ENCODE measurements at regions not wholly inside any gene's neighbourhood (a gene's known extent, or its start where the extent isn't known, plus 50 kb on each side); places are given as distances from the start of the nearest gene placed in this dataset.

DNA sequence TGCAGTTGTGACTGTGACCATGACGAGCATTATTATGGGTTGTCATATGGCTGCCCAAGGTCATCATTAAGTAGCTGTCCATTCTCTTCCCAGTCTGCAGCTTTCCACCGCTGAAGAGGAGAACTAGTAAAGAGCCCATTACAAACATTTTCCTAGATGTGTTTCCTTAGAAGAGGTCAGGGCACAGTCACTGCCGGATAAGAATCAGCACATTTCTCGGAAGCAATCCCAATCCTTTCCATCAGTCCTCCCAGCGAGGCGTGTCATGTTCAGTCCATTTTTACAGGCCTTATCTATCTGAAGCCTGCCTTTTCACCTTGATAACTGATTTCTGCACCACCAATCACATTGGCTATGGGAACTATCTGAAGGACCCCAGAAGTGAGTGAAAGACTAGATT lies 319.9 kb upstream of the SLC14A2 start:
- in situ Hi-C loops (cut with MboI; ENCODE audit: low sequenced_read_pairs): no loop called here

DNA sequence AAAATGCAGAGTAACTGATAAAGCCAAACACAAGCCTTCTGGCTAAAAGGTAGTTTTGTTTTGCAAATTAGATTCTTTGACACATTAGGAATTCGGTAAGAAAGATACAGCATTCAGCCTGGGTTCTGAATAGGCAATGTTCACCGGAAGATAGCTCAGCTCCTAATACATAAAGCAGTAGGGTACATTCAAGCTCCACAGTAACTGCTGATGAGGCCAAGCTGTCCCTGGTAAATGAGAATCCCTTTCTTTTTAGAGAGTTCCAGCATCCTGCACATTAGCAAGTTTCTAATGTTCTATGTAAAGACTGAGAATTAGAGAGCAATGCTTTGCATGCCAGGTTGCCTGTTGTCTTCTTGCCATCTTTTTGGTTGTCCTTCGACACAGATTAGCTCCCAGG lies 316.3 kb upstream of the SLC14A2 start:
- in situ Hi-C loops (cut with MboI; ENCODE audit: low sequenced_read_pairs): no loop called here

DNA sequence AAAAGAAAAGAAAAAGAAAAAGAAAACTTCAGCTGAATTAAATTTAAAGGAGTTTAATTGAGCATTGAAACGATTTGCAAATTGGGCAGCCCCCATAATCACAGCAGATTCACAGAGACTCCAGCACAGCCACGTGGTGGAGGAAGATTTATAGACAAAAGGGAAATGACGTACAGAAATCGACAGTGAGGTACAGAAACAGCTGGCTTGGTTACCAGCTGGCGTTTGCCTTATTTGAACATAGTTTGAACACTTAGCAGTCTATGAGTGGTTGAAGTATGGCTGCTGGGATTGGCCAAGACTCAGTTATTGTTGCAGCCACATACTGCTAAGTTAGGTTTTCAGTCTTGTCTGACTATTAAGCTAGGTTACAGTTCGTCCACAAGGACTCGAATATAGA lies 312.2 kb upstream of the SLC14A2 start:
- in situ Hi-C loops (cut with MboI; ENCODE audit: low sequenced_read_pairs): no loop called here

DNA sequence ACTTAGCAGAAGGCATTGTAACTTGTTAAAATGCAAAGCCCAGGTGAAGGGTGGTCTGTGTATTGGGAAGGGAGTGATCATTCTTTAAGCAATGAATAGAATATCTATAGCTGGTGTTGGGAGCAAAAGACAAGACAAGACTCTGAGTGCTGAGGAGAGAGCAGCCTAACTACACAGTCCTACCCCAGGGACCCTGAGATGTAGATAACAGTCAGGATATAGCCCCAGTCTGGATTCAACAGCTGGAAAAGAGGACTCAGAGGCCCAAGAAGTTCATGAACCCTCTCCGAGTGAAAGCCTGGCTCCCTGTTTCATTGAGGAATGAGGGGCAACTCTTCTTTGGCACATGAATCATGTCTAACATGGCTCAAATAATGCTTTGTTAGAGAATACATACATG lies 310.7 kb upstream of the SLC14A2 start:
- in situ Hi-C loops (cut with MboI; ENCODE audit: low sequenced_read_pairs): no loop called here

DNA sequence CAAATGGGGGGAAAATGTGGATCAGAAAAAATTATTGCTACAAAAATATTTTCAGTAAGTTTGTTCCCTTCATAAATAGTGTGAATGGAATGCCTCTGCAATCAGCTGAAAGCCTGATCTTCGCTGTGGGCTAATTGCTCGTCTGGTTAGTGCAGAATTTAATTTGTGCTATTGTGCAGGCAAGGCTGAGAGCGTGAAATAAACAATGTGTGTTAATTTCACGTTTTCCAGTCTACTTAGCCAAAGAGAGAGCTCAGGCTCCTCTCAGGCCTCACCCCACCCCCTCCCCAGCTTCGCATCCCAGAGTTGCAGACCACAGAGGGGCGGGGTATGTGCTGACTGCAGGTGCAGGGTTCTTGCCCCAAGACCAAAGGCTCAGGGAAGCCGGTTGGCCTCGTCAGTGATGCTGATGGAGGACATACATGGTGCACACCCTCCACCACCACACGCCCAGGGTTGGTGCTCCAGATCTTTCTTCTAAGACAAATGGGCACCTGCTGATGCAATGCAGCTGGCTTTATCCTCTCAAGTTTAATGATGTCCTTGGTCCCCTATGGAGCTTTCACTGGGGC lies 302.6 kb upstream of the SLC14A2 start:
- in situ Hi-C loops (cut with MboI; ENCODE audit: low sequenced_read_pairs): no loop called here

DNA sequence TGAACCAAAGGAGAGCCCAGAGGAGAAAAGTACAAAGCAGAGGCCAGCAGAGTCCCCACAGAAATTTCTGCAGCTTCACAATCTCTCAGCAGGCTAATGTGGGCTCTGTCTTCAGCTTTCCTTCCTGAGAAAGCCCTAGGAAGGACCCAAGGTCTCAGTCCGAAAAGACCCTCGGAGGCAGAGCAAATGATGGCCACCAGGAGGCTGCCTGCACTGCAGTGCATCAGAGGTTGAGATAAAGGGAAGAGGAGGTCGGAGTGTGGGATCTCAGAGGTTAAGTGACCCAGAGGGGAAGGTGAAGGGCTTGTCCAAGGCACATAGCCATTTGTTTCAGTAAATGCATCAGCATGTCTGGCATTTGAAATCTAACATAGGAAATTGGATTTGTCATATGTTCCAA lies 299.1 kb upstream of the SLC14A2 start:
- in situ Hi-C loops (cut with MboI; ENCODE audit: low sequenced_read_pairs): no loop called here

DNA sequence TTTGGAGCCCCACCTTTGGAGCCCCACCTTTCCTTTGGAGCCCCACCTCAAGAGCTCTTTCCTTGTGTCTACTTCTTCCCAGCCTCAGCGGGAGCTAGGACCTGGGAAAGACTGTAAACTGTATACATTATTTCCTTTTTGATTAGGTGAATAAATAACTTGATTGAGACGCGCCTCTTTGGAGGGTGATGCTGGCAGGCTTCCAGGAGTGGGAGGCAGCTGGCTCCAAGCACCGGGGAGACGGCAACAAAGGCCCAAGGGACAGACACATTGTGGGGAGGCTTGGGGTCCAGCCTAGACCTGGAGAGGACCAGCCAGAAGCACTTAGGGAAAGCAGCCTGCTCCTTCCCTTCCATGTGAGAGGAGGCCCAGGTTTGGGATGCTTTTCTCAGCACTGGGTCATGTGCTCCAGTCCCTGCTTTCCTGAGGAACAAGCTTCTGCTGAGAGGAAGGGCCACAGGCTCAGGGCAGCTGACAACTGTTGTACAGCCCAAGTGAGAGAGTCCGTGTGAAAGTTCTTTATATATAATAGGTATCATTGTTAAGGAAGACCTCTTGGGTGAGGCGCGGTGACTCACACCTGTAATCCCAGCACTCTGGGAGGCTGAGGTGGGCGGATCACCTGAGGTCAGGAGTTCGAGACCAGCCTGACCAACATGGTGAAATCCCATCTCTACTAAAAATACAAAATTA lies 297.2 kb upstream of the SLC14A2 start:
- in situ Hi-C loops (cut with MboI; ENCODE audit: low sequenced_read_pairs): no loop called here

DNA sequence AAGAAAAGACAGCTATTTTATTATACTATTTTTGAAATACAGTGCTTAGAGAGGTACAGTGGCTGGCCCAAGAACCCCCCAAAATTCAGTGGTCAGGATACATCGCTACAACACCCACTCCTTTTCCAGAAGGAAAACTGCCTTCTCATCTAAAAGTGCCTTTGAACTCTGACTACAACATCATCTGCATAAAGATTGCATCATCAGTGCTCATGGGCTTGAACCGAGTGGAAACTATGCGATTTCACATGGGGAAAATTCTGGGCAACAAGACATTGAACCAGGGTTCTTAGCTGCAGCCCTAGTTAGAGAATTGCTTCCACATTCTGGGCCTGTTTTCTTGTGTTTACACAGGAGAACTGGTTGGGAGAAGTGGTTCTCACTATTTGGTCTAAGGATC lies 294.6 kb upstream of the SLC14A2 start:
- in situ Hi-C loops (cut with MboI; ENCODE audit: low sequenced_read_pairs): no loop called here

DNA sequence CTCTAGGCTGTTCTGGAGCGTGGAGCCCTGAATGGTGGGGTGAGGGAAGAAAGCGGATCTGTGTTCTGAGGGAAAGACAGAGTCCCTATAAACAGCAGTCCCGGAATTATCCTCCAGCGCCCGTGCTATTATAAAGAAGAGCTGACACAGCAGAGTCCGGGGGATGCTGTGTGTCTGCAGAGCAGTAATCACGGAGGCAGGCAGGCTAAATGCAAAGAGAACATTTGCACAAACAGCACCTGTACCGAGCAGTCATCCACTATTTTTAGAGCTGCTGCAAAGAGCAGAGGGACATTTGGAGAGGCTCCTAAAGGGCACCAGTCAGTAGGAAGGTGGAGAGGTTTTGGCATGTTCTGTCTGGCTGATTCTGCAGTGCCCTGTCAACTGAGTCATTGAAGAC lies 293.8 kb upstream of the SLC14A2 start:
- in situ Hi-C loops (cut with MboI; ENCODE audit: low sequenced_read_pairs): no loop called here

DNA sequence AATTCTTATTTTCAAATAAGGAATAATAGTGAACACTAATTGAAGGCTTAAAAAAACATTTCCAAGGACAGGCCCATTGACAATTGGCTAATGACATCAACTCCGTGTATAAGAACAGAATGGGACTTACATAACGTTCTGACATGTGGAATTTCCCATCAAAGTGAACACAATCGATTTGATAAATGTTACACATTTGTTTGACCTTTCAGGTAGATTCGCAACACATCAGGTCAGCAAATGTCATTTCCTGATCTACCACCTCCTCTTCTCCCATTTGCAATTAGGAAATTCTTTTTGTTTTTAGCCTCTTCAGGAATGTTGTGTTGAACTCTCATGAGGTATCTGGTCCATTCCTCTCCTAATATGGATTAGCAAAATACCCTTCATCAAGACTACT lies 292.9 kb upstream of the SLC14A2 start:
- in situ Hi-C loops (cut with MboI; ENCODE audit: low sequenced_read_pairs): no loop called here

DNA sequence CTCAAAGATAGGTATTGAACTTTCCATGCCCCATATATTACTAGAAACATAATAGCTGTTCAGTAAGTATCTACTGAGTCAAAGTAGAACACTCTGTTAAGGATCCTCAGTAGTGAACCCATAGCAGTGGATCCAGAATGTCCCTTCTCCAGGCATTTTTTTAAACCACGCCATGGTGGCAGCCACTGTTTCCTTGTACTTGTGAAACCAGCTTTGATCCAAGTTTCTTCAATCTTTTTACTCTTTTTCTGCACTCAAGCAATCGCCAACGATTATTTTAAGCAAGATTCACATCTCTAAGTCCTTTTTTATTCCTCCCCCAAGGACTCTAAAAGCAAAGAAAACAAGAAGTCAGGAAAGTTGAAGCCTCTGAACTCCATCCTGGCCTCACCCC lies 291.2 kb upstream of the SLC14A2 start:
- in situ Hi-C loops (cut with MboI; ENCODE audit: low sequenced_read_pairs): no loop called here

DNA sequence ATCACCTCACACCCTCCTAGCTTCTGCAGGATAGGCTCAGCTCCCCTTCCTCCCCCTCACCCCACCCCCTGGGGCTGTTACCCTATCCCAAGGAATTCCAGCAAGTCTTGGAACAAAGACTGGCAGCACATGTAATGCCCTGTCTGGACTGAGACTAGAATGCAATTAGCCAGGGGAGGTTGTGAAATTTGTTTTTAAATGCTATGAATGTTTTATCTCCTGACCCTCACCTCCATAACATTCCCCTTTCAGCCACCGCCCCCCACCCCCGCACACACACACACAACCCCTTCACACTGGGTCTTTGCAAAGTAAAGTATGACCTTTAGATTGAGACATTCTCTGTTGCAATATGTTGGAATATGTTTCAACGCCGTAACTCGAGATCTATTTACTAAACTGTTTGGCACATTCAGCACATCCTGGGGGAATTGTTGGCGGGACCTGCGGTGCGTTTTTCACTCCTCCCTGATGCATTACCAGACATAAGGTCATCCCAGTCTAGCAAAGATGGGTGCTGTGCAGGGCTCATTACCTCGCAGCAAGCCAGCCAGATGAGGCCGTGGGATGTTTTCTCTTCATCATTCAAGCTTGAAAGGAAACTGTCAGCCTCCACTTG lies 290.7 kb upstream of the SLC14A2 start:
- in situ Hi-C loops (cut with MboI; ENCODE audit: low sequenced_read_pairs): no loop called here

DNA sequence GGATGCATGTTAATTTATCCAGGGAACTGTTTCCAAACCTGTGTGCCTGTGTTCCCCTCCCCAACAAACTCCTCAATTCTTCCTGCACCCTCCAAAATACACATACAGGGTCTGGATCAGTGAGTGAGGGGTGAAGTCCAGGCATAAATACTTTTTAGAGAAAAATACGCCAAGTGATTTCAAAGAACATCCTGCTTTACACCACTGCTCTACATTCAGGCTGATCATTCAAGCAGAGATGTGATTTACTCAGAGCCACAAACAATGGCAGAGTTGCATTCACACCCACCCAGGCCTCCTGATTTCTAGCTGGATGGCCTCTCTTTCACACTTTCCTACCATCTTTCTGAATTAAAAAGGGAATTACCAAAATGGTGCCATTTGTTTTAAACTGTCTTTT lies 289.5 kb upstream of the SLC14A2 start:
- in situ Hi-C loops (cut with MboI; ENCODE audit: low sequenced_read_pairs): no loop called here

DNA sequence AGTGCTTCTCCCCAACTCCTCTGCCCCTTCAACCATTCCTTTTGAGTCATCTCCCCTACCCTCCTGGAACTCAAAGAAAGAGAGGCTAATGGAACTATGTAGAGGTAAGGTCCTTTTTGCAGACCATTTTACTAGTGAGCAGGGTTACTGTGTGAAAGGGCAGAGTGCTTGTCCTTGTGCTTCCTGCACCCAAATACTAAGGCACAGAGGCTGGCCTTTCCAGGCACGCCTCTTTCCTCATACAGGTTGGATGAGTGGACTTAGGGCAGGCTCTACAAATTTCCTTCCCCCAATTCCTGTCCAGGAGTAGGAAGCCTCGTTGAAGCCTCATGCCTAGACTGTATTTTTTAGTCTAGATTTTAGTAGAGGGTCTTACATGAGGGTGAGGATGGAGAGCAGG lies 288.8 kb upstream of the SLC14A2 start:
- in situ Hi-C loops (cut with MboI; ENCODE audit: low sequenced_read_pairs): no loop called here

DNA sequence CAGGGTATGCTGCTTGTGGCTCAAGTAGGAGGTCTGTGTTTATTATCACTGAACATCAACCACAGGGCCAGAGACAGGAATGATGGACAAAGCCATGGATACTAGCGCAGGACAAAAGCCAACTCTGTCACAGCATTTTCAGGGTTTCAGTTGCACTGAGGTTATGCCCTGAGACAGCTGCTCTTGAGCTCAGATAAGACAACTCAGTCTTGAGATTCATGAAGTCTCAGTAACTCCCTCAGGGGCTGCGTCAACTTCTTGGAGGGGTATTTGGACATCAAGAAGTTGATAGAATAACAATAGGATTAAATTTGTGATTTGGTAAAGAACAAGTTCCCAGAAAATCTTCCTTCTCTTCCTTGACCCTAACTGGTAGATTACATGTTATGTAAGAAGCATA lies 287.0 kb upstream of the SLC14A2 start:
- in situ Hi-C loops (cut with MboI; ENCODE audit: low sequenced_read_pairs): no loop called here

DNA sequence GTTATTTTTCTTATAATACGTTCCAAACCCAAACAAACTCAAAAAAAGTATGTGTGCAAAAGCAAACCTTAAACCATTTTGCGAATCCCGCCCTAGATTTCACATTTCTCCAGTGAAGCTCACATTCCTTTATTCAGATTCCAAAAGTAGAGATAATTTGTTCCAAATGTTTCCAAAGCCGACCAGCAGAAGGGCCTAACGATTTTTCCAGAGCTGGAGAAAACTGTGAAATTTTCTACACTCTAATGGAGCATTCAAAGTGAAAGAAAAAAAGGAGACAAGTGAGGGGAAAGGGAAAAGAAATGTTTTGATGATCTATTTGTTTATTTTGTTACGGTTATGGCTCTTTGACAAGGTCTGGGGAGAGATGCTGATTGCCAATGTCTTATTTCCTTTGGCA lies 286.5 kb upstream of the SLC14A2 start:
- in situ Hi-C loops (cut with MboI; ENCODE audit: low sequenced_read_pairs): no loop called here

DNA sequence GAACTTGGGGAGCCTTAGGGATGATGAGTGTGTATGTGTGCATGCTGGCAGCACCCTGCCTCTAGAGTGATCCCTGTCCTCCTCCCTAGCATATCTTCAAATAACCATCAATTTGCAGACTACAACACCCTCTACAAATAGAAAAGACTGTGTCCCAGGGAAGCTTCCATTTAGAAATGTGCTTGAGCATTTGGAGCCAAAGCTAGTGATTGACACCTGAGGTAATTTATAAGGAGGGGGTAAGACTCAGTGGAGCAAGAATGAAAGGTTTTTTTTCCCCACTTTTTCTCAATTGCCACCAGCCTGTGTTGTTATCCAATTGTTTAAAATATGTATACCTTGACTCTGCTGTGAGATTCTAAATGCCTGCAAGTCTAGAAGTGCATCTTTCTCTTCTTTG lies 286.0 kb upstream of the SLC14A2 start:
- in situ Hi-C loops (cut with MboI; ENCODE audit: low sequenced_read_pairs): no loop called here

DNA sequence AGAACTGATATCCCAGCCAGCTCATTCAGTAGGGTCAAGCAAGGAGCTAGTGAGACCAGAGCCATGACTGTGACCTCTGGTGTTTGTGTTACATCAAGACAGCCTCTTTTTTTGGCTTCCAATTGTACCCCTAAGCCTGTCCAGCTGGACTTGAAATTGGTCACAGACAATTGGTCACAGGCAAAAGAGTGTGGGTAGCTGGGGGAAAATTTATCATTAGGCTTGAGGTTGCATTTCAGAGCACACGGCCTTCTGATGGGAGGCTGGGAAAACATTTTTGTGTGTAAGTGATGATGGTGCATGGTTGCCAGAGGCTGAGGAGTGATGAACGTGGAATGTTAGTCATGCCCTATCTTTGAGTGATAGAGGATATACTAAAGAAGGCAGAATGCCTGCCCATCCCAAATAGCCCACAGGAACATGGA lies 285.1 kb upstream of the SLC14A2 start:
- in situ Hi-C loops (cut with MboI; ENCODE audit: low sequenced_read_pairs): no loop called here

DNA sequence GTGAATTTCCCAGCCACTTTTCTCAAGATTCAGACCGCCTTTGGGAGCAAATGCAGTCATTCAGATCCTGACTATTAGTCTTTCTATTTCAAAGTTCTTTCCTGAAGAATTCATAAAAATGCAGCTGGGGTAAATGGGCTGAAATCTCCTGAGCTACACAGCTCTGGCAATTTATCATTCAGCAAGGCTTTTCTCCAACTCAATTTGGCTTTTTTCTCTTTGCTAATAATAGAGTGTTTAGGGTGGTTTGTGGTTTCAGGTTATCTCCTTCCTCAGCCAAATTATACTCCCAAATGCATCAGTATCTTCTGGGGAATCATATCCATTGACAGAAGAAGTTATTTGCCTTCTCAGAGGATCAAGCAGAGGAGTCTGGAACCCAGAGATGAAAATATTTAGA lies 282.4 kb upstream of the SLC14A2 start:
- in situ Hi-C loops (cut with MboI; ENCODE audit: low sequenced_read_pairs): no loop called here

DNA sequence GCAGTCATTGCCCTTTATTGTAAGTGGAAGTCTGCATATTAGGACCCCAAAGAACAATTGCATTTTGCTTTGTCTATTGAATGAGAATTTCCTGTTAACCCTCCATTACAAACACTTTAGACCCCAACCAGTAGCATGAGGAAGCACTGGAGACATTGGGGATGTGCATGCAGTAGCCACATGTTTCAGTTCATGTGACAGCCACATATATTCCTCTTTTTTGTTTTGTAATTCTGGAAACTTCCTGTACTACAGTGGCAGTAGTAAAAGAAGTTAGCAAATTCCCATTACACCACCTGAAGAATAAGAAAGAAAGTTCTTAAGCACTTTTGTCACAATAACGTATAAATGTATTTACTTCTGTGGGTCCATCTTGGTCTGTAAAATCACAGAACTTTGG lies 281.1 kb upstream of the SLC14A2 start:
- in situ Hi-C loops (cut with MboI; ENCODE audit: low sequenced_read_pairs): no loop called here

DNA sequence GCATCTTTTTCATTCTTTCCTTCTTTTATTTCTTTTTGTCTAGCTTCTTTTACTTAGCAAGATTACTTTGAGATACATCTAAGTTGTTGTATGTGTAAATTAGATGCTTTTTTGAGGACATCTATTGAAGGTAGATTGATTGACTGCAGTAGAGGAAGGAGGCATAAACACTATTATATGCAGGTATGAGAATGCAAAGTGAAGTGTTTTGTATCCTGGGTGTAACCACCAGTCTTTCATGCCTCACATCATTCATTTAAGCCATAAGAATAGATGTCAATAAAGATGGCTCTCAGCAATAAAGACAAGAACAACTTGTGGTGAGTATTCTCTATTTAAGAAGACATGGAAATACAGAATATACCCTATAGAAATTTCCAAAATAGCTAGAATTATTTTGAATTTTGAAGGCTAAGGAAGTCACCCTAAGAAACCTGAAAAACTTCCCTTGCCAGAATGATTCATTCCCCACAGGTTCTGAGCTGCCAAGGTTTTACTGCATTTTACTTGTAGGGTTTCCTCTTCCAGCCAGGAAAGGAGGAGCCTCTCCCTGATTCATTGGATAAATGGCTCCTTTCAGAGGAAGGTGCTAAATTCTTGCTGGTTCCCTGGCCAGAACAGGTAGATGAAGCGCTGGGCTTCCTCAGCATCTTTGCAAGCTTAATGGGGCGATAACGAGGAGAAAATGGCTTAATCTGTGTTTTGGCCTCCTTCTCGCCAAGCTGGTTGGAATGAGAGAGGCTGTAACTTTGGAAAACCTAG lies 279.8 kb upstream of the SLC14A2 start:
- in situ Hi-C loops (cut with MboI; ENCODE audit: low sequenced_read_pairs): no loop called here

DNA sequence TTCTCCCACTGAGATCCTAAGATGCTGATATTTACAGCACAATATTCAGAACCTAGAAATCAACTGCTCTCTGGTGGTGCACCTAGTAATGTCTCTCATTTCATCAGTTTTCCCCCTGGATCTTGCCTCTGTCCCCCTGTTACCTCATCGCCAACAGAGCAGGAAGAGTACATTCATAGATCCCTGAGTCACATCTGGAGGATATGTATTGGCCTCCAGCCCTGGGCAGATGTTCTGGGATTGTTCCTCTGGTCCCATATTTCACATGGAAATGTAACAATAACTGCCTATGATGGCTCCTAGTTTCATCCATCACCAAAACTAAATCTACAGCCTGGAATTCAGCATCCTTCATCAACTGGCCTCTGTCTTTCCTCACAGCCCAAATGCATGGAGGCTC lies 278.8 kb upstream of the SLC14A2 start:
- in situ Hi-C loops (cut with MboI; ENCODE audit: low sequenced_read_pairs): no loop called here

Data from HL-60/S4 treated with phorbol 12-myristate 13-acetate at 8.2 ng/mL for 4 days and 3 days (cell line).